HepG2 (cell line): ENCODE measurements at regions not wholly inside any gene's neighbourhood (a gene's known extent, or its start where the extent isn't known, plus 50 kb on each side); places are given as distances from the start of the nearest gene placed in this dataset.

Experiments
- ATAC-seq: fragments of 200-7000 bp; cut with Tn5 transposase; 3 replicates; pipeline ENCODE4 v1.9.1; 2020; ENCODE audit warnings: mild to moderate bottlenecking, moderate library complexity
- BruUV-seq: library from RNA; stranded (reverse); fragments of 400-500 nt; replicated peaks from 2 replicates; lab custom pipeline; 2021; lab: Mats Ljungman, UMichigan
- CTCF ChIA-PET: fragments of 300-600 bp; formaldehyde crosslinking; extraction: SDS; loops from one replicate; lab custom pipeline; 2021; ENCODE audit warnings: low total read pairs, inconsistent platforms, low intra/inter-chr PET ratio; lab: Yijun Ruan, JAX
- POLR2A ChIA-PET: fragments of 350-600 bp; sonication (Branson Sonifier 250); formaldehyde crosslinking; loops from one replicate; lab custom pipeline; 2020; ENCODE audit warnings: antibody characterized with exemption, inconsistent platforms; lab: Yijun Ruan, JAX
- DNase-seq: peaks from one replicate; pipeline ENCODE4 v3.0.0-alpha.2; 2015; ENCODE audit warnings: low spot score
- FAIRE-seq: peaks from 3 replicates; lab custom pipeline; 2011; peaks lifted over from hg19 to GRCh38; lab: Jason Lieb, UNC
- H2AFZ ChIP-seq: one replicate; pipeline ENCODE4 v1.6.1; 2011; ENCODE audit warnings: low read length, inconsistent platforms
- H3K27ac ChIP-seq: fragments of 300-600 bp; 3 replicates; pipeline ENCODE4 v1.8.0; 2011; ENCODE audit warnings: mixed run types, mild to moderate bottlenecking, mixed read lengths, low read length, inconsistent platforms; ENCODE audit not compliant: insufficient read depth; ENCODE audit errors: extremely low read length
- H3K27me3 ChIP-seq, 2 experiments: fragments of 200-600 bp in 1 of 2; 2 replicates in 1 of 2; 3 replicates in 1 of 2; pipeline versions ENCODE4 v1.6.0 to v1.8.0; 2011; ENCODE audit warnings: low read length in 2 of 2, mild to moderate bottlenecking in 2 of 2, moderate library complexity in 2 of 2, inconsistent platforms in 1 of 2; ENCODE audit not compliant: insufficient read depth in 2 of 2, control insufficient read depth in 1 of 2
- H3K36me3 ChIP-seq, 2 experiments: fragments of 200-600 bp in 1 of 2; replicated peaks in 1 of 2; 2 replicates in 1 of 2; 3 replicates in 1 of 2; pipeline versions ENCODE4 v1.5.1 to v1.8.0; 2011; ENCODE audit warnings: low read length in 2 of 2, inconsistent platforms in 1 of 2; ENCODE audit not compliant: insufficient read depth in 2 of 2, control insufficient read depth in 1 of 2
- H3K4me1 ChIP-seq: 2 replicates; pipeline ENCODE4 v1.5.1; 2012; ENCODE audit warnings: low read length, inconsistent platforms; ENCODE audit not compliant: insufficient read depth
- H3K4me2 ChIP-seq: 2 replicates; pipeline ENCODE4 v1.6.0; 2011; ENCODE audit warnings: low read depth, low read length, inconsistent platforms
- H3K4me3 ChIP-seq, 3 experiments: fragments of 200-600 bp in 1 of 3; sonication (generic), shearing (Covaris generic) in 1 of 3; replicated peaks in 1 of 3; 2 replicates each; pipeline ENCODE4 v1.5.1; 2011 to 2016; ENCODE audit warnings: low read length in 3 of 3, inconsistent platforms in 2 of 3, low read depth in 2 of 3, mild to moderate bottlenecking in 2 of 3, control low read depth in 1 of 3, mixed read lengths in 1 of 3; ENCODE audit not compliant: insufficient read depth in 1 of 3
- H3K79me2 ChIP-seq: one replicate; pipeline ENCODE4 v1.6.1; 2011; ENCODE audit warnings: low read length, inconsistent platforms; ENCODE audit not compliant: insufficient read depth
- H3K9ac ChIP-seq: 2 replicates; pipeline ENCODE4 v1.6.0; 2011; ENCODE audit warnings: mild to moderate bottlenecking, low read depth, low read length, inconsistent platforms; ENCODE audit not compliant: insufficient read depth
- H3K9me3 ChIP-seq: 2 replicates; pipeline ENCODE4 v1.5.1; 2012; ENCODE audit warnings: mild to moderate bottlenecking, low read length
- H4K20me1 ChIP-seq: 2 replicates; pipeline ENCODE4 v1.6.0; 2011; ENCODE audit warnings: inconsistent platforms, mild to moderate bottlenecking, low read length, moderate library complexity; ENCODE audit not compliant: insufficient read depth
- ATF4 ChIP-seq, 2 experiments: fragments of 450-650 bp in 1 of 2; sonication (generic) in 1 of 2; formaldehyde crosslinking; IDR thresholded peaks; 2 replicates each; pipeline versions ENCODE4 v1.5.0 to v1.8.0; 2020 to 2022; ENCODE audit warnings: mild to moderate bottlenecking in 1 of 2, missing genetic modification reagents in 1 of 2
- CEBPG ChIP-seq: IDR thresholded peaks from 2 replicates; pipeline ENCODE4 v1.6.1; 2016
- CERS6 ChIP-seq: sonication (generic); formaldehyde crosslinking; IDR thresholded peaks from 2 replicates; pipeline ENCODE4 v1.5.0; 2020; ENCODE audit warnings: missing genetic modification reagents
- FIP1L1 ChIP-seq: fragments of 200-400 bp; formaldehyde crosslinking; IDR thresholded peaks from 2 replicates; pipeline ENCODE4 v1.6.1; 2018; ENCODE audit warnings: low read depth, mild to moderate bottlenecking, low read length, moderate library complexity, borderline replicate concordance; ENCODE audit not compliant: insufficient read depth
- GATAD1 ChIP-seq: IDR thresholded peaks from 2 replicates; pipeline ENCODE4 v1.6.1; 2016; ENCODE audit warnings: missing genetic modification reagents, missing compliant biosample characterization
- HOXA9 ChIP-seq: sonication (generic); formaldehyde crosslinking; IDR thresholded peaks from 2 replicates; pipeline ENCODE4 v1.8.1; 2022; ENCODE audit warnings: missing genetic modification reagents, mild to moderate bottlenecking, moderate library complexity, borderline replicate concordance
- JUNB ChIP-seq: sonication (generic); formaldehyde crosslinking; IDR thresholded peaks from 2 replicates; pipeline ENCODE4 v1.8.0; 2022; ENCODE audit warnings: missing genetic modification reagents, mild to moderate bottlenecking, borderline replicate concordance
- MATR3 ChIP-seq: sonication (generic); formaldehyde crosslinking; IDR thresholded peaks from 2 replicates; pipeline ENCODE4 v1.4.0; 2020; ENCODE audit warnings: missing genetic modification reagents
- NFATC3 ChIP-seq: sonication (generic); formaldehyde crosslinking; IDR thresholded peaks from 2 replicates; pipeline ENCODE4 v1.5.1; 2020; ENCODE audit warnings: mild to moderate bottlenecking, missing genetic modification reagents
- PHF21A ChIP-seq: sonication (generic); formaldehyde crosslinking; IDR thresholded peaks from 2 replicates; pipeline ENCODE4 v1.5.0; 2020; ENCODE audit warnings: mild to moderate bottlenecking, missing genetic modification reagents
- POLR2AphosphoS5 ChIP-seq: IDR thresholded peaks from 2 replicates; pipeline ENCODE4 v1.6.1; 2012; ENCODE audit warnings: low read depth, low read length
- POLR2G ChIP-seq: fragments of 200-400 bp; formaldehyde crosslinking; IDR thresholded peaks from 2 replicates; pipeline ENCODE4 v1.6.1; 2018; ENCODE audit warnings: mild to moderate bottlenecking, low read depth, low read length, moderate library complexity
- TBP ChIP-seq: sonication (generic); formaldehyde crosslinking; IDR thresholded peaks from 2 replicates; pipeline ENCODE4 v1.5.0; 2020; ENCODE audit warnings: missing genetic modification reagents
- ZBTB14 ChIP-seq: sonication (generic); formaldehyde crosslinking; IDR thresholded peaks from 2 replicates; pipeline ENCODE4 v1.4.0; 2020; ENCODE audit warnings: missing genetic modification reagents
- ZBTB43 ChIP-seq: sonication (generic); formaldehyde crosslinking; conservative IDR thresholded peaks from 2 replicates; pipeline ENCODE4 v1.4.0; 2020; ENCODE audit warnings: missing genetic modification reagents
- ZBTB8A ChIP-seq: sonication (generic); formaldehyde crosslinking; IDR thresholded peaks from 2 replicates; pipeline ENCODE4 v1.4.0; 2020; ENCODE audit warnings: mild to moderate bottlenecking, low read depth, missing genetic modification reagents, borderline replicate concordance
- ZMYM2 ChIP-seq: sonication (generic); formaldehyde crosslinking; IDR thresholded peaks from 2 replicates; pipeline ENCODE4 v1.8.0; 2022; ENCODE audit warnings: mild to moderate bottlenecking, missing genetic modification reagents
- ZNF317 ChIP-seq: sonication (generic); formaldehyde crosslinking; IDR thresholded peaks from 2 replicates; pipeline ENCODE4 v1.5.0; 2020; ENCODE audit warnings: mild to moderate bottlenecking, missing genetic modification reagents
- ZNF468 ChIP-seq: sonication (generic); formaldehyde crosslinking; IDR thresholded peaks from 2 replicates; pipeline ENCODE4 v1.8.0; 2022; ENCODE audit warnings: mild to moderate bottlenecking, moderate library complexity, missing genetic modification reagents
- ZNF614 ChIP-seq: IDR thresholded peaks from 2 replicates; pipeline ENCODE4 v1.6.1; 2018; ENCODE audit warnings: missing biosample characterization, missing genetic modification reagents, inconsistent platforms, borderline replicate concordance
- ZNF776 ChIP-seq: sonication (generic); formaldehyde crosslinking; IDR thresholded peaks from 2 replicates; pipeline ENCODE4 v1.4.0; 2020; ENCODE audit warnings: mild to moderate bottlenecking, missing genetic modification reagents
- WGBS: methylation state at CpG from one replicate; pipeline ENCODE4 v1.1.6; 2017; ENCODE audit warnings: low lambda C conversion rate; 5-methylcytosine and 5-hydroxymethylcytosine counted together
- in situ Hi-C: cut with HindIII; loops from 2 replicates; pipeline ENCODE4 v1.10.0; 2017; ENCODE audit warnings: low pct_unique_long_range_greater_than_20kb; ENCODE audit not compliant: extremely low pct_ligation_motif_present
- intact Hi-C: fragments of 100-400 bp; cut with micrococcal nuclease; formaldehyde crosslinking; loops from one replicate; pipeline ENCODE4 v1.10.0; 2022; ENCODE audit not compliant: unreplicated experiment

- Histone ChIP-seq H3K27me3 (no peaks in the 10 kb centered on the region), H3K4me2 (no peak overlapping the region)
Measured at GRCh38 chr12:98259693-98260092, 255.7 kb upstream of the TMPO start.

GRCh38 chr12:98260276-98260675, 255.1 kb upstream of the TMPO start:
- no TSS peak for BruUV-seq
- no peak overlapping the region for H3K4me3 ChIP-seq
- no peak for ATAC-seq
- POLR2A ChIA-PET = no interaction called here
- WGBS = 20% methylated on average over 5 of the region's 5 CpGs
- FAIRE-seq = no peak
- H2AFZ ChIP-seq = no peak overlapping the region
- no peaks in the 10 kb centered on the region for H3K27me3 ChIP-seq
- intact Hi-C loops (no loop called here), in situ Hi-C loops (no loop called here)
- no peak overlapping the region for H3K4me2 ChIP-seq
- H3K9me3 ChIP-seq = no peaks in the 10 kb centered on the region
- H3K9ac ChIP-seq = no peak overlapping the region
- no peaks in the 10 kb centered on the region for H3K79me2 ChIP-seq
- no peaks in the 10 kb centered on the region for H3K4me1 ChIP-seq
- no peaks in the 10 kb centered on the region for H3K36me3 ChIP-seq
- no peak for DNase-seq
- CTCF ChIA-PET = no interaction called here
- no peaks in the 10 kb centered on the region for H4K20me1 ChIP-seq
- no peak overlapping the region for H3K27ac ChIP-seq
- no peak for TF ChIP-seq ZBTB43 (CRISPR knock-in tag)
- no peak for TF ChIP-seq POLR2AphosphoS5
- TF ChIP-seq FIP1L1 = no peak
- no peak for TF ChIP-seq CERS6
- no peak for TF ChIP-seq ZNF317 (CRISPR knock-in tag)
- no peak for TF ChIP-seq ZNF614 (CRISPR knock-in tag)
- no peak for TF ChIP-seq ZNF468 (CRISPR knock-in tag)
- no peak for TF ChIP-seq ZNF776 (CRISPR knock-in tag)
- TF ChIP-seq ATF4 (CRISPR knock-in tag; IDR thresholded peaks at IDR 0.05) = no peak
- TF ChIP-seq ZBTB14 (CRISPR knock-in tag) = no peak
- no peak for TF ChIP-seq GATAD1 (CRISPR knock-in tag)

More at GRCh38 chr12:98259693-98260092, 255.7 kb upstream of the TMPO start:
- ChIA-PET POLR2A (no interaction called here), CTCF (no interaction called here)
- 49% methylated on average over 5 of the region's 5 CpGs for WGBS
- DNase-seq (no peak), ATAC-seq (no peak), FAIRE-seq (no peak)
- Histone ChIP-seq H3K4me3 (no peak overlapping the region), H3K79me2 (no peaks in the 10 kb centered on the region), H3K4me1 (no peaks in the 10 kb centered on the region), H3K9me3 (no peaks in the 10 kb centered on the region), H3K27ac (no peak overlapping the region), H4K20me1 (no peaks in the 10 kb centered on the region), H3K9ac (no peak overlapping the region), H3K36me3 (no peaks in the 10 kb centered on the region), H2AFZ (no peak overlapping the region)
- TF ChIP-seq JUNB (CRISPR knock-in tag) (no peak), HOXA9 (no peak), NFATC3 (CRISPR knock-in tag) (no peak), ZMYM2 (CRISPR knock-in tag) (no peak), ZBTB8A (no peak), PHF21A (CRISPR knock-in tag) (no peak), TBP (CRISPR knock-in tag) (no peak), MATR3 (CRISPR knock-in tag) (no peak), POLR2G (no peak), CEBPG (CRISPR knock-in tag) (no peak)
- intact Hi-C loops (no loop called here), in situ Hi-C loops (no loop called here)
- BruUV-seq = no TSS peak
